ENCODE measurements at regions not wholly inside any gene's neighbourhood (a gene's known extent, or its start where the extent isn't known, plus 50 kb on each side); places are given as distances from the start of the nearest gene placed in this dataset.

GRCh38 chr18:43341014-43341413, 63.7 kb upstream of the SYT4 start:
- TF ChIP-seq TOX (CRISPR knock-in tag; IDR thresholded peaks at IDR 0.05; ENCODE audit: borderline replicate concordance) (no peak), ZNF70 (CRISPR knock-in tag; IDR thresholded peaks at IDR 0.05) (no peak), ARNTL (CRISPR knock-in tag; IDR thresholded peaks at IDR 0.05; ENCODE audit: borderline replicate concordance, low read depth) (no peak), CSDC2 (CRISPR knock-in tag; IDR thresholded peaks at IDR 0.05) (no peak), ZNF565 (CRISPR knock-in tag; conservative IDR thresholded peaks at IDR 0.05; ENCODE audit: low read depth) (no peak), CSRNP3 (CRISPR knock-in tag; IDR thresholded peaks at IDR 0.05) (no peak), TCF4 (CRISPR knock-in tag; IDR thresholded peaks at IDR 0.05; ENCODE audit: borderline replicate concordance) (no peak), SNAI2 (CRISPR knock-in tag; IDR thresholded peaks at IDR 0.05) (no peak)
- ATAC-seq: no peak

GRCh38 chr18:43350176-43350575, 72.9 kb upstream of the SYT4 start:
- ATAC-seq: no peak
- TF ChIP-seq PATZ1 (CRISPR knock-in tag; IDR thresholded peaks at IDR 0.05; ENCODE audit: borderline replicate concordance): no peak
- TF ChIP-seq TCF4 (CRISPR knock-in tag; IDR thresholded peaks at IDR 0.05; ENCODE audit: borderline replicate concordance): no peak
- TF ChIP-seq ZNF565 (CRISPR knock-in tag; conservative IDR thresholded peaks at IDR 0.05; ENCODE audit: low read depth): no peak
- TF ChIP-seq TSHZ2 (CRISPR knock-in tag; IDR thresholded peaks at IDR 0.05): no peak
- no peak for TF ChIP-seq ARNTL (CRISPR knock-in tag; IDR thresholded peaks at IDR 0.05; ENCODE audit: borderline replicate concordance, low read depth)
- TF ChIP-seq CSRNP3 (CRISPR knock-in tag; IDR thresholded peaks at IDR 0.05): no peak
- TF ChIP-seq POU6F1 (CRISPR knock-in tag; IDR thresholded peaks at IDR 0.05; ENCODE audit: borderline replicate concordance, low read depth): no peak
- no peak for TF ChIP-seq ZNF70 (CRISPR knock-in tag; IDR thresholded peaks at IDR 0.05)
- TF ChIP-seq OSR1 (CRISPR knock-in tag; IDR thresholded peaks at IDR 0.05): no peak
- no peak for TF ChIP-seq ESRRG (CRISPR knock-in tag; IDR thresholded peaks at IDR 0.05)
- no peak for TF ChIP-seq CREB5 (CRISPR knock-in tag; IDR thresholded peaks at IDR 0.05; ENCODE audit: low read depth)
- no peak for TF ChIP-seq CSDC2 (CRISPR knock-in tag; IDR thresholded peaks at IDR 0.05)
- no peak for TF ChIP-seq BACH2 (CRISPR knock-in tag; IDR thresholded peaks at IDR 0.05; ENCODE audit: borderline replicate concordance)
- no peak for TF ChIP-seq TOX (CRISPR knock-in tag; IDR thresholded peaks at IDR 0.05; ENCODE audit: borderline replicate concordance)
- no peak for TF ChIP-seq RARB (CRISPR knock-in tag; IDR thresholded peaks at IDR 0.05)

GRCh38 chr18:43364535-43364934, 87.2 kb upstream of the SYT4 start:
- ATAC-seq: no peak
- TF ChIP-seq ZFP30 (CRISPR knock-in tag; IDR thresholded peaks at IDR 0.05): no peak
- TF ChIP-seq POU6F1 (CRISPR knock-in tag; IDR thresholded peaks at IDR 0.05; ENCODE audit: borderline replicate concordance, low read depth): no peak
- no peak for TF ChIP-seq RARB (CRISPR knock-in tag; IDR thresholded peaks at IDR 0.05)
- no peak for TF ChIP-seq ARNTL (CRISPR knock-in tag; IDR thresholded peaks at IDR 0.05; ENCODE audit: borderline replicate concordance, low read depth)
- TF ChIP-seq ZFP3 (CRISPR knock-in tag; IDR thresholded peaks at IDR 0.05): no peak
- no peak for TF ChIP-seq ZNF565 (CRISPR knock-in tag; conservative IDR thresholded peaks at IDR 0.05; ENCODE audit: low read depth)
- TF ChIP-seq SNAI2 (CRISPR knock-in tag; IDR thresholded peaks at IDR 0.05): no peak
- no peak for TF ChIP-seq TSHZ2 (CRISPR knock-in tag; IDR thresholded peaks at IDR 0.05)
- no peak for TF ChIP-seq ESRRG (CRISPR knock-in tag; IDR thresholded peaks at IDR 0.05)
- TF ChIP-seq BACH2 (CRISPR knock-in tag; IDR thresholded peaks at IDR 0.05; ENCODE audit: borderline replicate concordance): no peak
- TF ChIP-seq ISL1 (CRISPR knock-in tag; IDR thresholded peaks at IDR 0.05): no peak

Data from SK-N-SH treated with all-trans-retinoic acid at 6 μM for 48 hours (cell line).